ENCODE measurements at regions not wholly inside any gene's neighbourhood (a gene's known extent, or its start where the extent isn't known, plus 50 kb on each side); places are given as distances from the start of the nearest gene placed in this dataset.

GRCh38 chr22:22348815-22349454, 104.3 kb downstream of the VPREB1 start:
- TF ChIP-seq EZH2 (IDR thresholded peaks at IDR 0.05; ENCODE audit: borderline replicate concordance, insufficient read depth, low read depth, low read length, poor library complexity, severe bottlenecking): no peak
- no peak for TF ChIP-seq CTCF (IDR thresholded peaks at IDR 0.05)
